ENCODE measurements at regions not wholly inside any gene's neighbourhood (a gene's known extent, or its start where the extent isn't known, plus 50 kb on each side); places are given as distances from the start of the nearest gene placed in this dataset.
A peak's percentile ranks its signal among the peaks of the same experiment; 100 is the strongest.

DNA sequence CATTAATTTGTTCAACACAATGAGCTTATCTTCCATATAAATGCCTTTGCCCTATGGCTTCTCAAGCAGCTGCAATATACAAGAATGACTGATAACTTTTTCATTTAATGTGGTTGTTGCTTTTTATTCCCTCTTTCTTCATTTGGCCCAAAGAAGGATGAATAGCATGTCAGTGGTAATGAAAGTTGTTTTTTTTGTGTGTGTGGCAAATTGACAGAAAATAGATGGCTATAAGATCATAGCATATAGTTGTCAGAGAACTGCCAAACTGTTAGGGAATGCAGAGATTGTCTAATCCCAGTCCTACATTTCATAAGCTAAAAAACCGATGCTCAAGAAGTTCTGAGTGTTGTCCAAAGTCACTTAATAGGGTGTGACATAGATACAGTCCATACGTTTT, 244.3 kb downstream of the ACTR3 start:
- no peak for DNase-seq (ENCODE audit: low read depth)

DNA sequence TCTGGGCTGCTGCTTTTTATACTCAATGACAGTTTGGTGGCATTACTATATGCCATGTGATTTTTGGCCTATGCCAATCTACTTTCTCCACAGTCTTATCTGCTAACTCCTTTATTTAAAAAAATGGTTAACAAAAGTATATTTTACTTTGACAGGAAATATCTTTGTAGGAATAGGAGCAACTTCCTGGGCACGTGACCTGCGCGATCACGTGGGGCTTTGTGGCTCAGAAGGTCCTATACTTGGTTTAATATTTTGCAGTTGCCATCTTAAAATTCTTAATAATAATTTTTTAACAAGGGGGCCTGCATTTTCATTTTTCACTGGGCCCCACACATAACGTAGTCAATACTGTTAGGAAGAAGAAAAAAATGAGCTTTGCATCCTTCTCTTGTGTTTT, 249.7 kb downstream of the ACTR3 start:
- DNase-seq (ENCODE audit: low read depth) = no peak

DNA sequence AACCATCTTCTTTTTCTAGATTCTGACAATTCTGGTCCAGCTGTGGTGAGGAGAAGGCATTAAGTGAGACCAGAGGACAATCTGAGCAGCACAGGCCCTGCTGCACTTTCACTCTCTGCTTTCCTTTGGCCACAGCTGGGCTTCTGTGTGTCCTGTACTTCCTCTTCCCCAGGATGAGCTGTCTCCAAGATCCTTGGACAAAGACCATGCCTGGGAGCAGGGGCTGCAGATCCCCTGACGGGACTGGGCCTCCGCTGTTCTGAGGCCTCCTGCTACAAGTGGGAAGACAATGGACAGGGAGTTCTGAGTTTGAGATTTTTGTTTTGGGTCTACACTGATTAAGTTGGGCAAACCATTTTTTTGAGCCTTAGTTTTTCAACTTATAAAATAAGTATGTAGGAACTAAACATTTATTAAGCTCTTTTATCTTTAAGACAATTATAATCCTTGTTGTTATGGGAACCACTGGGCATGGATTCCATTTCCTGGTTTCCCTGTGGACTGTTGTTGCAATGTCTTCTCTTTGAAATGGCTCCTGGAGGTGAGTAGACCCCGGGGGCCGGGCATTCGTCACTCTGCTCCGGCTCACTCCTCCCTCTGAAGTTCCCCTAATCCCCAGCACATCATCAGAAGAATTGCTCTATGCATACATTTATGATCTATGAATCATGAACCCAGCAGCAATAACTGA, 266.6 kb downstream of the ACTR3 start:
- no peak for DNase-seq (ENCODE audit: low read depth)

DNA sequence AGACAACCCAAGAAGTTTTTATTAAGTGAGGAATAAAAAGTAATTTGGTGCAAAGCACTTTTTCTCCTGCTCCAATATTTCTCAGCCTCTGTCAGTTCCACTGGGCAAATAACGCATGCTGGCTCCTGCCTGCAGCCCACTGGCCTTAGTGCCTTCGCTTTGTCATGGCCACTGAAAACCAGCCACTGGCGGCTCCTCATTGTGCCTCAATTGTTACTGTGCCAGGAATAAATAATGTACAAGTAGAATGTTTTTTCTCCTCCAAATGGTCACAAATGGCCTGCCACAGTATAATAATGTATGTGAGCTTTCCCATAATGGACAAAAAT, 267.1 kb downstream of the ACTR3 start:
- no peak for DNase-seq (ENCODE audit: low read depth)

DNA sequence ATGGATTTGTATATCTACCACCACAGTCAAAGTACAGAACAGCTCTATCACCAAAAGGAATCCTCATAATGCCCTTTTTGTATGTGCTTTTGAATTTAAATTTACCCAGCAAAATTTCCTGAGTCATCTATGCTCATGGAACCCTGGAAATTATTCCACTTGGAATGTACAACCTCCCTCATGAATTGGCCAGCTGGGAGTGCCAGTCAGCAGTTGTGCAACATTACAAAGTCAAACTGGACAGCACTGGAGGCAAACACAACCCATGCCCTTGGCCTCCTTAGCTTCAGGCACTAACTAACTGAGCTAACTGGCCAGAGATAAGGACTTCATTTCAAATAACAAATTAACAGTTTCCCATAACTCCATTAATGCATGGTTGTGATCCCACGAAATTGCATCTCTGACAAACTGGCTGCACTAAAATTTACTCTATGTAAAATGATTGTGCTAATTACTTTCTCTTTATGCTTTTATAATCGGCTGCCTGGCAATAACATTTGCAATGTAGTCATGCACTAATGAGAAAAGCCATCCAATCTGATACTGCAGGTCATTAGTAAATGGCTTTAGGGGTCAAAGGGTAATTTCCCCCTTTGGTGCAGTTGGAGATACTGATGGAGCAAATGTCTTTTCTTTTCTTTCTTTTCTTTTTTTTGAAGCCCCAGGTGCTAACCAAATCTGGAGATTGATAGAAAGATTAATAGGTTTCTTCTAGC, 270.5 kb downstream of the ACTR3 start:
- no peak for DNase-seq (ENCODE audit: low read depth)

DNA sequence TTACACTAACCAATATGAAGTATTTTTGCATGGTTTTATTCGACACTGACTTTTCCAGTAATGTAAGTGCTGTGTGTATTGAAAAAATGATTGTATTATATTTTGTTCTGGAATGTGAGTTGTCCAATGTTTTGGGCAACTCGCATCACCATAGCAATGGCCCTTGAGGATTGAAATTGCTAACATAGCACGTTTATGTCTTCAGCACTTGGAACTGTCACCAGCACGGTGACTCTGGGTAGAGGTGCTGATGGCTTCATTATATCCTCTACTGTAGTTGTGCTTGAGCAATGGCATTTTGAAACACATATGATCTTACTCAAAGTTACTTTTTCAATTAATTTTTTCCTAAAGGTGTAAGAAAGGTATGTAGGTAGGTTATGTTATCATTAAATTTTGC, 271.5 kb downstream of the ACTR3 start:
- no peak for DNase-seq (ENCODE audit: low read depth)

DNA sequence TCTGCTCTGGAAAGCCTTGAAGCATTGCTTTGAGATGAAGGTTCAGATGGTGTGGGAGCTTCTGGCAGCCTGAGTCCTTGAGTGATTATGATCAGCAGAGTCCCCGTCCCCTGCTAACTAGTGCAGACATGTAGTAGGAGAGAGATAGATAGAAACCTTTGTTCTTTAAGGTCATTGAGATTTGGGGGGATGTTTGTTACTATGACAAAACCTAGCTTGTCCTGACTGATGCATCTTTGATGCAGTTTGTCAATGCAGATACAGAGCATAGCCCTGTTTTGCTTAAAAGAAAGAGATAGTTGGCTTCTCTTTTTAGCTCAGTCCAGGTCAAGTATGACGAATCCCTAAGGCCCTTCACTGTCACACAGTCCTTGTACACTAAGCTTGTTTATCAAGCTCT, 274.6 kb upstream of the DPP10 start:
- no peak for DNase-seq (ENCODE audit: low read depth)

DNA sequence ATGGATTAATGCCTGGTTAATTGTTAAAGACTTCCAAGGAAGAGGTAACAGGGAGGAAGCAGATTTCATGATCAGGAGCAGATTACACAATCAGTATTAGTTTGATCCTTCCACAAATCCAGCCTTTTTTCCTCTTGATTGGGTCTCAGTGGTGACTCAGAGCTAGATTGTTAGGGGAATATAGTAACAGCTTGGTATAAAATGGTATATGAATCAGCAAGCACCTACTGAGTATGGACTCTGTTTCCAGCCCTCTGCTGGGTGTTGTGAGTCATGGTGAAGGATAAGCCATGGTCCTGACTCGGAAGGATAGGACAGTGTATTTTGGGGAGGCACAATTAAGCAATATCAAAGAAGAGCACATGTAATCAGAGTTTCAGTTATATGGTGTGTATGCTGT, 272.4 kb upstream of the DPP10 start:
- DNase-seq (ENCODE audit: low read depth) = peak; percentile 1

DNA sequence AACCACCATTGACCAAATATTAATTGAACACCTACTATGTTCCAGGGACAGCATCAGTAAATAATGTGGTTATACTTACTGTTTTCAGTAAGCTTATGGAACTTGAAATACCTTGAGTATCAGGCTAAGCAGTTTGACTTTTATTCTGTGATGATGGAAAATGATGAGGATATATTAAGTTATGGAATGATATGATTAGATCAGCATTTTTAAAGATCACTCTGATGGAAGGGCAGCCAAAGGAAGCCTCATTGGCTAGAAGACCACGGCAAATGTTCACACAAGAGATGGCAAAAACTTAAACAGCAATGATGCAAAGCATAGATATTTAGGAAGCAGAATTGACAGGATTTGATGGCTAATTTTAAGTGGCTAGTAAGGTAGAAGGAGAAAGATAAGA, 266.9 kb upstream of the DPP10 start:
- DNase-seq (ENCODE audit: low read depth) = no peak

DNA sequence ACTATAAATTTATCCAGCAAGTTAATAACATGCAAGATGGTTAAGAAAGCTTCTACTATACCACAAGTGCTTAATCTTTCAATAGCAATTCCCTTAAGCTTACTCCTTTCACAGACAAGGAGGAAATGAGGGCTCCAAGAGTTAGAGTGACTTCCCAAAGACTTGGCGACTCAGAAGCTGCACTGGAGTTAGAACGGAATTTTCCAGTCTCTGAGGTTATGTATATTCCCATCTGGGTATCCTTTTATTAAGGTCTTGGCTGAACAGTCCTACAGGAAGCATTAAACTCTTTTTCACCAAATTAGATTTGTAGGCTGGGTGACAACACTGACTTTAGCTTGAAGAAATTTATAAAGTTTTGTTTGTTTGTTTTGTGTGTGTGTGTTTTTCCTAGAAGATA, 256.9 kb upstream of the DPP10 start:
- no peak for DNase-seq (ENCODE audit: low read depth)

DNA sequence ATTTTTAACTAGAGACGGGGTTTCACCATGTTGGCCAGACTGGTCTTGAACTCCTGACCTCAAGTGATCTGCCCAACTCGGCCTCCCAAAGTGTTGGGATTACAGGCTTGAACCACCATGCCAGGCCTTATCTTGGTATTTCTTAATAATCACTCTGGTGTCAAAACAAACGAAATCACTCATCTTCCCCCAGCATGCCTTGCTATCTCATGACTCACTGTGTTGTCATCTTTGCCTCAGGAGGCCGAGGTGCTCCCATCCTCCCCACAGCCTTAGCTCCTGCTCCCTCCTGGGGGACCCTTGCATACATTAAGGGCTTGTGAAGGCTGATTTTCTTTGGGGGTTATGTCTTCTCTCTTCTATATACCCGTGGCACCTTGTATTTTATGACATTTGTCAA, 250.1 kb upstream of the DPP10 start:
- peak; percentile 41 for DNase-seq (ENCODE audit: low read depth)

DNA sequence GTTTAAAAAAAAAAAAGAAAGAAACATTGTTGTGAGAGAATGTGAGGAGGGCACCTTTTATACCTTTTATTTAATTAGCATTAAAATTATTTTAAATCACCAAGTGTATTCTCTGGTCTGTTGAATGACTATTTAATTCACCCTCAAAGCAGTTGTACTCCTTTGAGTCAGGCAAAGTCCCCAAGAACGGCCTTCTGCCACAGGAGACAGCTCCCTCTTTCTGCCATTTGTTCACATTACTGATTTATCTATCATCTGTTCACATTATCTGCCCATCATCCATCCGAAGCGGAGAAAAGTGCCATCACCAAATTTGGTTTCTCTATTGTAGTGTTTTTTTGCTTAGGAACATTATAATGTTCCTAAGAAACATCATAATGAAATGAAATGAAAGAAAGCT, 240.7 kb upstream of the DPP10 start:
- DNase-seq (ENCODE audit: low read depth) = peak; percentile 5

DNA sequence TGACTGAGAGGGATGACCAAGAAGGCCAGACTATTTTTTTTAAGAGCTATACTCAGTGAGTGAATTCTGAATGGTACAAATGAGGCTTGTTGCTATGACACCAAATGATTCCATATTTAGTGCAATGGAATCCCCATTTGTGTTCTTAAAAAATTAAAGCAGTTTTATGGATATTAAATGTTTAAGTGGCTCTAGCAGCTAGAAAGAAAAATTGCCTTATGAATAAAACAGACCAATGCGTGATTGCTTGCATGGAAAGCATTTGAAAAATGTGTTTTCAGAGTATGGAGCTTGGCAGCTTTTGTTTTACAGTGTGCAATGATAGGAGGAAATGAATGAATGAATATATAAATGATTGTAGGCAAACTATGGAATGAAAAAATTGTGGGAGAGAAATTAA, 238.8 kb upstream of the DPP10 start:
- DNase-seq (ENCODE audit: low read depth) = no peak

DNA sequence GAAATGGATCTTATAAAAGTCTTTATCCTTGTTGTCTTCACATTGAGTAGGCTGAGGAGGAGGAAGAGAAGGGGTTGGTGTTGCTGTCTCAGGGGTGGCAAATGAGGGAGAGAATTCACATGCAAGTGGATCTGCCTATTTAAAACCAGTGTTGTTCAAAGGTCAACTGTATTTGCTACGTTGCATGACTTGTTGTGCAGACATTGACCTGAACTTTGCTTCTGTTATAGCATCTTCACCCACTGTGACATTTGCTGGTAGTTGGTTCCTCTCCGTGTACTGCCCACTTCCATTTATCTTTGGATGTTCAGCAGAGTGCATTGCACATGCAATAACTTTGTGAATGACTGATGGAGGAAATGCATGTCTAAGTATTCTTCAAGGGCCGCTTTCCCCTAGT, 228.6 kb upstream of the DPP10 start:
- DNase-seq (ENCODE audit: low read depth) = no peak

DNA sequence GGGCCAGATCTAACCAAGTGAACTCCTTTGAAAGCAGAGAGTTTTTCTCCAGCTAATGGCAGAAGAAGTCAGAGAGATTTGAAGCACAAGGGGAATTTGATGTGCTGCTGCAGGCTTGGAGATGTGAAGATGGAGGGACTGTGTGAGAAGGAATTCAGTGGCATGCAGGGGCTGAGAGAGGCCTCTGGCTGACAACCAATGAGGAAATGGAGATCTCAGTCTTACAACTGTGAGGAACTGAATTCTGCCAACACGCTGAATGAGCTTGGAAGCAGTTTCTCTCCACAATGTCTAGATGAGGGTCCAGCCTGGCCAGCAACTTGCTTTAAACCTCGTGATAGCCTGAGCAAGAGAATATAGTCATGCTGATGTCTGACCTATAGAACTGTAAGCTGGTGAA, 224.1 kb upstream of the DPP10 start:
- no peak for DNase-seq (ENCODE audit: low read depth)

DNA sequence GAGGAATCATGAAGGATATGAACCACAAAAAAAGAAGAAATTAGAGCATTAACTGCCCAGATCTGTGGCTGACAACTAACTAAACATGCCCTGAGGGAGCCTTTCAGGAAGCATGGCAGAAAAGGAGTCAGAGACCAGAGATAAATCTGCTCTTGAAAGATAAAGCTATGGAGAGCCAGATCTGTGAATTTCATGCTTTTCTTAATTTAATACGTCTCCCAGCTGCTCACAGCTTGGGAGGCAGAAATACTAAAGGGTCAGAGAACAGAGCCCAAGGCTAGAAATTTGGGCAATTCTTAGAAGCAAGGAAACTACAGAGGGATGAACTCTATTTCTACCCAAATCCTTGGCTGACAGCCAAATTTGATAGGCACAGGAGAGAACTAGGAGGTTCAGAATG, 223.0 kb upstream of the DPP10 start:
- no peak for DNase-seq (ENCODE audit: low read depth)

DNA sequence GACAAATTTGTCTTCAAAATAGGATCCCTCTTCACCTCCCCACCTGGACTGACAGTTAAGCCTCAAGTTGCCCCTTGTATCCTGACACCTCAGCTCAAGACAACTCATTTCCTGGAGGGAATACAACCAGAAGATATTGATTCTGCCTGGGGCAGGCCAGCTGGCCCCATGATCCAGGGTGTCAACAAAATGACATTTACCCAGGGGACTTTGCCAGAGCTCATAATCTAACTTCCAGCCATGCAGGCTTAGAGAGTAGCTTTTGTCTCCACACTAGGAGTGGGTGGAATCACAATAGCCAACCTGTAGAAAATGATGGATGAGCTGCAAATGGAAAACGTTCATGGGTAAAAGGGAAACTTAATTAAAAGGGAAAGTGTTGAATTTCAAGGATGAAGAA, 220.1 kb upstream of the DPP10 start:
- no peak for DNase-seq (ENCODE audit: low read depth)

DNA sequence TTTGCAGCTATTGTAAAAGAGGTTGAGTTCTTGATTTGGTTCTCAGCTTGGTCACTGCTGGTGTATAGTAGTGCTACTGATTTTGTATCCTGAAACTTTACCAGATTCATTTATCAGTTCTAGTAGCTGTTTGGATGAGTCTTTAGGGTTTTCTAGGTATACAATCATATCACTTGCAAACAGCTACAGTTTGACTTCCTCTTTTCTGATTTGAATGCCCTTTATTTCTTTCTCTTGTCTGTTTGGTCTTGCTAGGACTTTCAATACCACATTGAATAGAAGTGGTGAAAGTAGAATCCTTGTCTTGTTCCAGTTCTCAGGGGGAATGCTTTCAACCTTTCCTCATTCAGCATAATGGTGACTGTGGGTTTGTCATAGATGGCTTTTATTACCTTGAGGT, 210.5 kb upstream of the DPP10 start:
- no peak for DNase-seq (ENCODE audit: low read depth)

DNA sequence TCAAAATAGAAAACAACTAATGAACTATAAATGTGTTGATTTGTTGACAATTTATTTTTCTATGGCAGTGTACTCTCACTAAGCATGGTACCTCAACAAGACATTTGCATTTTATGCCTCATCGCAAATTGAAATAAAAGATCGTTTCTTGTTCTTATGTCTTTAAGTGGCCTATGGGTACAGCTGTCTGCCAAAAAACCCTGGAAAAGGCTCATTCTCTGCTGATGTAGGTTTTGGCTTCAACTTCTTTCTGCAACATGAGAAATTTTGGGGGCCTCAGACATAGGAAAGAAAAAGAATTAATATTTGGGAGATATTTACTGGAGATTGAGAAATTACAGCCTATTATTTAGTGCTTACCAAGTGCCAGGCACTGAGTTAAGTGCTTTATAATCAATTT, 205.1 kb upstream of the DPP10 start:
- no peak for DNase-seq (ENCODE audit: low read depth)

DNA sequence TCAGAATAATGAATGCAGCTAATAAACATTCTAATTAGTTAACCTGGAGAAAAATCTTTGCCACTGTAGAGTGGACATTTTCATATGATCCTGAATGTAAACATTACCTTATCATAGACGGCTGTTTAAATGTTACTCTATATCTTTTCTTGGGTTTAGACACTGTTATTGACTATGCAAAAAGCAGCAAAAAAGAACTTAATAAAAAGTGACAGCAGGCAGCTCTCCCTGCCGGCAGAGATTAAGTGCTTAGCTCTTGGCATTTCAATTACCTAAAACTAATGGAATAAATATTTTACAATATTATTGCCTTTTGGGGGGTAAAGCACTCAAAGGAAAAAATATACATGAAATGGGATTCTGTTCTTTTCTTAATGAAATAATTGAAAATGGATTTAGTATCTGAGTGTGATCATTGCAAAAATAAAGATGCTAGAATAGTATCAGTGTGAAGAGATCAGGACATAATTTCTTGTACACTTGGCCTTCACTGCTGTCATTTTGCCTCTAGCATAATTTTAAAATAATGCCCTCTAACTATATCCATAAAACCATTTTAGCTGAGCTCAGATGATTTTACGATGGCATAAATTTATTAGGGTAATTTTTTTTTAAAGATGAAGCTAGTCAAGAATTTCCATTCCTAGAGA, 203.4 kb upstream of the DPP10 start:
- no peak for DNase-seq (ENCODE audit: low read depth)

DNA sequence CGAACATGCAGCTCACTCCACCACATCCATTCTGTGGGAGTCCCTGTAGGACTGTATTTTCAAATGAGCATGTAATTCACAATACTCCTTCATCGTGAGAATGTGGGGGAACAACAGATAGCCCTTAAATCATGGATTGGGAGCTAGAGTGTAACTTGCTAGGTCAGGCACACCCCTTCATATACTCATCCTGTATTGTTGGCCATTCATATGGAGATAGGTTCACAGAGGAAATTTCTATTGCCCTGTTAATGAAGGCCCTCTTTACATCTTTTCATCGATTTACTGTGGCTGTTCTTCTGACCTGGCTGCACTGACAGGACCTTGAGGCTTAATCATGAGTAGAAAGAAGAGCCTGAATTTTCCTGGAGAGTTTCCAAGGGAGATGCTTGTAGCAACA, 193.8 kb upstream of the DPP10 start:
- DNase-seq (ENCODE audit: low read depth) = no peak

DNA sequence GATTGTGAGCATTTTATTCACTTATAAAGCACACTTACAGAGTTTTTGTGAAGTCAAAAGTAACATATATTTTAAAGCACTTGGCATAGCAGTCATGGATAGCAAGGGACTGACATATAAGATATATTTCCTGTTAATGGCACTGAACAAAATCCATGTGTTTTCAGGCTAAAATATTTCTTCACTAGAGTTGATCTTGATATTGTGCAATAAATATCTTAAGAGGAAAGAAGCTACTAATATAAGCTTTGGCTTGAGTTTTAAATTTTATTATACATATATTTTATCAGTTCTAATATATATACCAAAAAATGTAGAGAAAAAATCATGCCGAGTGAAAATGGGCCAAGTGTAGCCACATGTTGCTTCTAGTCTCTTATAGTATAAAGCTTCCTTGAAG, 189.7 kb upstream of the DPP10 start:
- no peak for DNase-seq (ENCODE audit: low read depth)

DNA sequence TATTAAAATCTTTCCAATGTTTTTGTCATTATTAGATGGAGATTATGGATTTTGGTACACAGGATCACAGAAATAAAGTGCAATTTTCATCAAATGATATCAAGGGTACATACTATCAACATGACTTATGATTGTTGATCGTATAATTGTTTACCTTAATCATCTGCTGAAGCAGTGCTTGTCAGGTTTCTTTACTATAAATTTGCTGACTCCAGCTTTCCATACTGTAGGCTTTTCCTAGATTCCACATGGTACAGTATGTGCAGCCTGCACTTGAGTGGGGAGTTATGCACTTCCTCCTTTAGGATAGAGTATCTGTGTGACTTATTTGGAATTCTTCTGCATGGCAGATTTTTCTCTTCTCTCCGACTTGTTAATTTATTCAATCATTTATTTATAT, 187.6 kb upstream of the DPP10 start:
- no peak for DNase-seq (ENCODE audit: low read depth)

DNA sequence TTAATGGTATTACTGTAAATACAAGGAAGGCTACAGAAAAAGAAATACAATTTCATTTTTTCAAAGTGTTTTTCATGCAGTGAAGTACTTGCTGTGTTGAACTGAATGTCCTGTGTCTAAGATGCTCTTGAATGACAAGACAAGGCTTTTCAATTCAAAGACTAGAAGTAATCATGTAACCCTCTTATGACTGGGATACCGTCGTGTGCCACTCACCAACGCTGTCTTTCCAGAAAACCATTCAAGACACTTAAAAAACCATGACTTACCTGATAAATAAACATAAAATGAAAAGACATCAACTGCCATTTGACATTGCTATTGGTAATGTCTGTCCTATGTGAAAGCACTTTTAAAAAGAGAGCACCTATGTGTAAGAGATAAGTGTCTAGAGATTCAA, 183.1 kb upstream of the DPP10 start:
- DNase-seq (ENCODE audit: low read depth) = no peak

Measured in EH (cell line).